ENCODE measurements at regions not wholly inside any gene's neighbourhood (a gene's known extent, or its start where the extent isn't known, plus 50 kb on each side); places are given as distances from the start of the nearest gene placed in this dataset.

DNA sequence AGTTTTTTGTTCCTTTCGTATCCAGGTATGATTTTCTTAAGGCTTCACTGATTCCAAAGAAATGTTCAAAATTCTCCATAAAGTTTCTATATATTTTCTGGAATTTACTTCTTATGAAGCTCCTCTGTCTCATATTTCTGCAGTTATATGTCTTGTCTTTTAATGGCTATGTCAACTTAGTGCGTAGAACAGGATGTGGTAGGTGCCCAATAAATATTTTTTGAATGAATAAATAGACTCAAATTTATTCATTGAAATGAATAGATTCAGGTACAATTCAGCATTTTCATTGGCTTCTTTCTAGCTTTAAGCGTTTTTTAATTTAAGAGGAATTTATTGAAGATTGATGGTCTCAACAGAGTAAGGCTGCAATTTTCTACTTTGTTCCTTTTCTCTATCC, 231.9 kb upstream of the BOD1L1 start:
- TF ChIP-seq, protein P1, sequence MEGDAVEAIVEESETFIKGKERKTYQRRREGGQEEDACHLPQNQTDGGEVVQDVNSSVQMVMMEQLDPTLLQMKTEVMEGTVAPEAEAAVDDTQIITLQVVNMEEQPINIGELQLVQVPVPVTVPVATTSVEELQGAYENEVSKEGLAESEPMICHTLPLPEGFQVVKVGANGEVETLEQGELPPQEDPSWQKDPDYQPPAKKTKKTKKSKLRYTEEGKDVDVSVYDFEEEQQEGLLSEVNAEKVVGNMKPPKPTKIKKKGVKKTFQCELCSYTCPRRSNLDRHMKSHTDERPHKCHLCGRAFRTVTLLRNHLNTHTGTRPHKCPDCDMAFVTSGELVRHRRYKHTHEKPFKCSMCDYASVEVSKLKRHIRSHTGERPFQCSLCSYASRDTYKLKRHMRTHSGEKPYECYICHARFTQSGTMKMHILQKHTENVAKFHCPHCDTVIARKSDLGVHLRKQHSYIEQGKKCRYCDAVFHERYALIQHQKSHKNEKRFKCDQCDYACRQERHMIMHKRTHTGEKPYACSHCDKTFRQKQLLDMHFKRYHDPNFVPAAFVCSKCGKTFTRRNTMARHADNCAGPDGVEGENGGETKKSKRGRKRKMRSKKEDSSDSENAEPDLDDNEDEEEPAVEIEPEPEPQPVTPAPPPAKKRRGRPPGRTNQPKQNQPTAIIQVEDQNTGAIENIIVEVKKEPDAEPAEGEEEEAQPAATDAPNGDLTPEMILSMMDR (conservative IDR thresholded peaks at IDR 0.05): no peak
- no peak for TF ChIP-seq EZH2 (IDR thresholded peaks at IDR 0.05; ENCODE audit: low read depth)
